KG1 (cell line): ENCODE measurements at regions not wholly inside any gene's neighbourhood (a gene's known extent, or its start where the extent isn't known, plus 50 kb on each side); places are given as distances from the start of the nearest gene placed in this dataset.

ENCODE experiments used
- DNase-seq: peaks from one replicate; lab custom pipeline; 2025; lab: John Stamatoyannopoulos, UW

DNA sequence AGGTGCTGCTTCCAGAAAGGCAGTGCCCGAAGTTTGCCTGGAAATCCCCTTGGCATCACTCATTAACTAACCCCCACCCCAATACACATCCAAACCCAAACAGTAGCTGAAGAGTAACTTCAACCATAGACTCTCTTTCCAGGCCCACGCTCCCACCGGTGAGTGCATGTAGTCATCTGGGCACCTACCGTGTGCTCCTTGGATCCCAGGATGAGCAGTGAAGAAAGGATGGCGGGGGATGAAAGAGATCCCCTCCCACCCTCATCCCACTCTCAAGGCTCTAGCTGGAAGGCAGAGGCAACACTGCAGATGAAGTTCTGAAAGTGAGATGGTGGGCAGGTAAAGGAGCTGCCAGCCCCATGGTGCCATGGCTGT lies 305.0 kb downstream of the SOX9 start:
- no peak for DNase-seq

- no peak for DNase-seq
Observed at GRCh38 chr17:72426321-72426720, 305.5 kb downstream of the SOX9 start.

DNA sequence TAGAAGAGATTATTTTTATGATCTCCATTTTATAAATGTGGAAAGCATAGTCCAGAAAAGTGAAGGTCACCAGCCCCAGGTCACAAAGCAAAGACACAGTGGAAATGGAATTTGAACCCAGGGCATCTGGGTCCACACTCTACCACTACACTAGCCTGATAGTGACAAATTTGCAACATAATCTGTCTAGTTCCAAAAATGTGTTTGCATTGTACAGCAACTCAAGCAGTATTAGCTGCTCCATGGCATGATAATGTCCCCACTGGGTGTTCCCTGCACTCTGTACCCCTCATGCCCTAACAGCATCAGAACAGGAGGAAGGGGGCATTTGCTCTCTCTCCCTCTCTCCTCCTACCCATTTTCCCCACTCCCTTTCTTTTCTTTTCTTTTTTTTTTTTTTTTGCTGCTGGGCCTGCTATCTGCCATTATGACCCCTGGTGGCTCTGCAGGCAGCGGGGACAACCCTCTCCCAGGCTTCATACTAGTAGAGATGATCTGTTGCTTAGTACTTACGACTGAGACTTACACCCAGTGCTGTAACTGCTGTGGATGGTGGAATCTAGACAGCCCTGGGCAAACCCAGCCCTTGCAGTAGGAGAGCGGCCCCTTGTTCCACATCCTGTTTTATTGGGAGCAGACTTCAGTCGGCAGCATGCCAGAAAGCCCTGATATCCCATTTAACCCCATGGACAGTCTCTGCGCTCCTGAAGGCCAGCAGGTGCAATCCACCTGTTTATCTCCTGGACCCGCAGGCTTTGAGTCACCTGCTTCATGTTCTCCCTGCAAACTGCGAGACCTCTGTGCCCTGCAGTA lies 306.3 kb downstream of the SOX9 start:
- DNase-seq = no peak

GRCh38 chr17:72427761-72428109 lies 306.9 kb downstream of the SOX9 start:
- no peak for DNase-seq

DNA sequence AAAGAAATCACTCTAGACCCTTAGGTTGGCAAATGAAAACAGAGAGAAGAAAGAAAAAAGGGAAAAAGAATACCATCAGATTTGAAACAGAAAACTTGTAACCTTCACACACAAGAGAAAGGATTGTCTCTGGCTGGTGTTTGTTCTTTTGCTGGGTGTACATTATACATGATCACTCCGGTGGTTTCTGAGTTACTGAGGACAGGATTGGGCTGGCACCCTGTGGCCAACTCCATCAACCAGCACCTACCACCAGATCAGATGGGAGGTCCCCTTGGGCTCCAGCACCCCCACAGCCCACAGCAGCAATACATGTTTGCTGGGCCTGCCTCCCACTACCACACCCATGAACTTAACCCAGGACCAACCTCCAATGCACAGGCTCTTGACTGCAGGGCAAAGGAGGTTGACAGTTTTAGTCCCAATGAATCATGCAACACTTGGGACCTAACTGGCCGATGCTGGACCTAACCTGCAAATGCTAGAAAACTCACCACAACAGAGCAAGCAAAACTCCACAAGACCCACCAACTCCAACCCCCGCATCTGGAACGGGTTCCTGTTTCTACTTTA lies 308.3 kb downstream of the SOX9 start:
- no peak for DNase-seq

DNA sequence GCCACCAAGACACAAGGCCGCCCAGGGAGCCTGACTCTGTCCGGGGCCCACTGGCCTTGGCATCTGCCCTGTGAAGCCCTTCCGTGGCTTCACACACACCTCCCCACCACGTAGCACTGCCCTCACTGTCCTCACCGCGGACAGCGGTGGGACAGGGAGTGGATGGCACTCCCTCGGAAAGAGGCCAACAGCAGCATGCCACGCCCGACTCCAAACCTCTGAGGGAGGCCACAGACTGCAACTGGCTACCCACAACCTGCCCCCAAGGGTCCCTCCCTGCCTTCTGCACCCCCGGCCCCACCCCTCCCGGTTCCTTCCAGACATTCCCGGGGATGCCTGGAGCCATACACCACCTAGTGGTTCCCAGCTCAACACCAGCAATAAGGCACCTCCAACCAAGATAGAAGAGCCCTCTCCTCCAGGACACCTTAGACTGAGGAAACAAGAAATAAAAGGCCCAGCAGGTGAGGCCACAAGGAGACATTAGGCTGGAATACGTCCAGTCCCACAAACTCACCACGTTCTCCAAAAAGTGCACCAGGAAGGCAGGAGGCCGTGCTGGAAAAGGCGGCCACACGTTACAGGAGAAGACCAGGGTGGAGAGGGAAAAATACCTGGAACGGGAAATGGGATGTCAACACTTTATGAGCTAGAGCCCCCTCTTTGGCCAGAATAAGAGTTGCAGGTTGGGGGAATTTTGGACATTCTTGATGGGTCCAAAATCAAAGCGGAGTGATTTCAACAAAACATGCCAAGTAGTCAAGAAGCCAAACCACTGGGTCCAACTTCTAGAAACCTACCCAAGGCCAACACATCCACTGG lies 310.0 kb downstream of the SOX9 start:
- no peak for DNase-seq

- DNase-seq = no peak
Observed at GRCh38 chr17:72432143-72432621, 311.4 kb downstream of the SOX9 start.

- no peak for DNase-seq
Observed at GRCh38 chr17:72432881-72433280, 312.1 kb downstream of the SOX9 start.

GRCh38 chr17:72433797-72434196 lies 313.0 kb downstream of the SOX9 start:
- DNase-seq = no peak

DNA sequence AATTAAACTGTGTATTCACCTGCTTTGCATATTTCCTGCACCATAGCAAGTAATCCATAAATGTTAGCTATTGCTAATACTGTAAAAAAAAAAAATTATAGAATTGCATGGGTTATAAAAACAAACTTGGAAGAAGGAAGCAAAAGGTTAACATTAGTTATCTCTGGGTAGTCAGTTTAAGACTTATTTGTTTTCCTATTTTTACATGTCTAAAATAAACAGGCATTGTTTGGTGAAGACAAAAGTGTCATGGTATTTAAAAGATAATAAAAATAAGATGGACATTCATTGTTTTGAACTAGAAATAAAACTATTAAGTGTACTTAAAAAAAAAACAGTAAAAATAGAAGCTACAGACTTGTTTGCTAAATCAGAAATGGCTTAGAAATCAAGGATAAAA lies 313.8 kb downstream of the SOX9 start:
- DNase-seq = no peak

DNA sequence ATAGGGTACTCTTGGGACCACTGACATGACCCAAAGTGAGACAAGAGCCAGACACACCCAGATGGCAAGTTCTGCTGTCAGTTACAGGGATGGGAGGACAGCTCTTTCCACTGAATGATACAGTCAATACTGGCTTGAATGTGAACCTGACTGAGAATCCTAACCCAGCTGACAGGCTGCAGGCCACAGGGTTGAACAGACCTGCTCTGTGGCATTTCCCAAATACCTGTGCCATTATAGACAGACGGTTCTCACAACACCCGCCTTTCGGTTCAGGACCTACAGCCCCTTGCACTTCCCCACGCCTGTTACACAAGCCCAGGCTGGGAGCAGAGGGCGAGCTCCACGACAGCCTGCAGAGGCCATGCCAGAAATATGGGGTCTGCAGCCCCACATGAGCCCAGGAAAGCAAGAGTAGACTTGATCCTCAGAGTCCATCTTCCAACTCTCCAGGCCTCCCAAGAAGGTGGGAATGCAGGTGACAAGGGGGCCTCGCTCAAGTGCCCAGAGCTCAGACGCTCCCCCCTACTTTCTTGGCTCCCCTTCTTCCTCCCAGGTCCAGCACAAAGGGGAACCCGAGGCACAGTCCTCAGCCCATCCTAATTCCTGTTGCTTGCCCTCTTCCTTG lies 314.3 kb downstream of the SOX9 start:
- DNase-seq = no peak

GRCh38 chr17:72438783-72439182 lies 318.0 kb downstream of the SOX9 start:
- DNase-seq = no peak

GRCh38 chr17:72439893-72440502 lies 319.2 kb downstream of the SOX9 start:
- no peak for DNase-seq

DNA sequence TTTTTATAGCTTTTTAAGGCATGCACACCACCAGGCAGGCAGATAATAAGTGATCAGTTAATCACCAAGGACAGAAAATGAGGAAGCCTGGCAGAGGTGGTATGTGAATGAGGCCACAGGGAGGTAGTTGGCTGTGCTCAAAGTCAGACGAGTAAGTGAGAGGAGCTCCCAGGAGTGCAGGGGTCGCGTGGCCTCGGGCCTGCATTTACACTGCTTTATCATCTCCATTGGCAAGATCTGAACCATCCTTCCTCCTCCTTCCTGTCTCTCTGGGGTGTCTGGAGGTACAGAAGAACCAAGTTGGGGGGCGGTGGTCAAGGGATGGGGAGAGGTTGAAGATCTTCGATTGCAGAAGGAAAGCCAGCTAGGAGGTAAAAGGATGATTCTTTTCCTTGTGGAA lies 320.1 kb downstream of the SOX9 start:
- no peak for DNase-seq

- no peak for DNase-seq
Observed at GRCh38 chr17:72441909-72442308, 321.1 kb downstream of the SOX9 start.

GRCh38 chr17:72444517-72445054 lies 323.8 kb downstream of the SOX9 start:
- no peak for DNase-seq

- no peak for DNase-seq
Observed at GRCh38 chr17:72445055-72445991, 324.5 kb downstream of the SOX9 start.

- no peak for DNase-seq
Observed at GRCh38 chr17:72446118-72446517, 325.3 kb downstream of the SOX9 start.

GRCh38 chr17:72446525-72447250 lies 325.9 kb downstream of the SOX9 start:
- no peak for DNase-seq

DNA sequence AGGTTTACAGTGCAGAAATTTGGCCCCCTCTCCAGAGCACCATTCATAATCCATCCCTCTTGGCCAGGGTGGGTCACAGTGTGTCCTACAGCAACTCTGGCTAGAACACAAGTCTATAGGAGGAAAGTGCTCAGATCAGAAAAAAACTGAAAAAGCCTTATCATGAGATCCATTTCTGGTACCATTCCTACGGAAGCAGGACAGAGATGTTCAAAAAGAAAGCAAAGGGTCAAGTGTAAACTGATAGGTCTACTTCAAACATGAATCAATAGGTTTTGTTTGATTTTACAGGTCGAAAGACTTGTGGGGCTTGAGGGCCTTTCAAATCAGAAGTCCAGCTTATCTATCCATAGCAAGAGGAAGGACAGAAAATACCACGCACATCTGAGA lies 326.4 kb downstream of the SOX9 start:
- DNase-seq = no peak
